HT1080 (cell line): ENCODE measurements at regions not wholly inside any gene's neighbourhood (a gene's known extent, or its start where the extent isn't known, plus 50 kb on each side); places are given as distances from the start of the nearest gene placed in this dataset.
"Not testable (repeated sequence)": the region's sequence is repeated elsewhere in the genome, so short reads cannot be mapped to it uniquely, and the experiment has no call there.

Source experiments
- DNase-seq: peaks from one replicate; pipeline ENCODE4 v3.0.0-alpha.2; 2015; ENCODE audit warnings: low read depth

DNA sequence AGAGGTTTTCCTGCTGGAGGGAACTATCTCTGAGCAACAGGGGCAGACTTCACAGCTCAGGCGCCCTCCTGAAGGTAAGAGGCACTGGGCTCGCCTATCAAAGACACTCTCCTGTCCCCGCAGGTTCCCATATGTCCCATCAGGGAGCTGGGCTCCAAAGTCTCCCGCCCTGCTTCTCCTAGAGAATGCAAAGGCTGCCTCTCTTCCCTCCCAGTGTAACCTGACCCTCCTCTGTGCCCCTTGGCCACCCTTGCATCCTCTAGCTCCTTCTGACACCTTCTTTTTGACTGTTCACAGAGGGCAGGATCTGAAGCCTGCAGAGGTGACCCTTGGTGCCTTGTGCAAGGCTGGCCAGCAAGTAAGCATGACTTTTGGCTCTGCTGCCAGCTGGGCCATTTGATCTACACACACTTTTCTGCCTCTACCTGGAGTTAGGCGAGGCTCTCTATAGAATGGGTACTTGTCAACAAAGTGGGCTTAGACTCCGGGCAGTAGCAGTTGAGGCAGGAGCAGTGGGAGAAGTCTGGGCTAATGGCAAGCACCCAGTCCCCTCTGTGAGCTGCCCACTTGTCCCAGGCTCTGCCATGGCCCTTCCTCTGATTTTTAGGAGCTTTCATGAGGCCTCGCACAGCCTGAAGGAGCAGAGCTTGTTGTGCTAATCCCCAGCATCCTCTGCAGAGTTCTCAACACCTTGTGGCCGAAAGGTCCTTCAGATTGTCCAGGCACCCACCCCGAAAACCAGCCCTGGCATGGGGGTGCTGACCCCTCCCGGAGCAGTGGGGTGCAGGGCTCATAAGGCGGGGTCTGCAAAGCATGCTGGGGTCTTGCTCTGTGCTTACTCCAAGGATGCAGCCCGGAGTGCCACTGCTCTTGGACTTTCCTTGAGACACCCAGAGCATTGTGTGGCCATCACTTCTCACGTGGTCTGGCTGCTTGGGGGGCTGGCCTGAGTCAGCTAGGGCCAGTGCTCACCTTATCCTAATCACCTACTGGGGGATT is 122.9 kb downstream of the METRNL start:
- DNase-seq: no peak

DNA sequence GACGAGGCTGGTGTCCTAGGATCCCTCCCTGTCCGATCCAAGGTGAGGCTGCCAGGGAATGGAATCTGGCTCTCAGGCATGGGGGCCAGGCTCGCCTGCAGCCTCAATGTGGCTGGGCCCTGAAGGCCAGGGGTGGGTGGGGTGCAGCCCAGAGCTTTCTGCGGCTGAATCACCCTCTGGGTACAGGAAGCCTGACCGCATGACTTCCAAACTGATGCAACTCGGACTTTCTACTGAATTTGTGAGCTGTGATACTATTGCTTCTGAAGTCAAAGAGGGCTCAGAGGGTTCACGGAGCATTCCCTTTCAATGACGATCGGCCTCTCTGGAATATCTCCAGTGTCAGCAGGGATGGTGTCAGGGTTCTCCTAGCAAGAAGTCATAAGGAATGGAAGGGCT is 123.7 kb downstream of the METRNL start:
- peak; percentile 80 for DNase-seq

DNA sequence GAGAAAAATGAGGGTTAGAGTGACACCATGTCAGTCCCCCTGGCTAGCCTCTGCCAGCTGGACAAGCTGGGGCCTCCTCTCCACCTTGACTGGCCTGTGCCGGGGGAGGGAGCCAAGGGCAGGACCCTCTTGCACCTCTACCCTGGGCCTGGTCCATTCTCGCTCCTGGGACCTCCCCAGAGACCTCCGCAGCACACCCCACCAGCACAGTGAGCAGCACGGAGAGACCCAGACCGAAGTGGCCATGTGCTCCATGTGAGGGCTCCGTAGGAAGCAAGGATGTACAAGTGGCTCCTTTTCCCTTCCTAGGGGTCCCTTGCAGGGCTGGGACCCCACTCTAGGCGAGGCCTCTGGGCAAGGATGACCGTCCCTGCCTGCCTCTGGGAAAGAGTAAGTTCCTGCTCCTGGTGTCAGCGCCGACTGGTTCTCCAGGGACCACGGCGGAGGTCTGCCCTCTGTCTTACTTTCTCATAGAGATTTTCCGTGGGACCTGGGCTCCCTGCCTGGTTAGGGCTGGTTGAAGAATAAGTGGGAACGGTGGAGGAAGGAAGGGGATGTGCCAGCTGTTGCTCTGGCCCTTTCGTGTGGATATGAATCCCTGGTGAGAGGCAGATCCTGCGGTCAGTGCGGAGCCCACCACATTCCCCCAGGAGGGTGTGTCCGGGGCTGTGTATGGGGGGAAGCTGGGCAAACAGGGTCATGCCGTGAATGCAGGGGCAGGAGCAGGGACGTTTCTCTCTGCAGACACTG is 124.2 kb downstream of the METRNL start:
- DNase-seq: no peak

DNA sequence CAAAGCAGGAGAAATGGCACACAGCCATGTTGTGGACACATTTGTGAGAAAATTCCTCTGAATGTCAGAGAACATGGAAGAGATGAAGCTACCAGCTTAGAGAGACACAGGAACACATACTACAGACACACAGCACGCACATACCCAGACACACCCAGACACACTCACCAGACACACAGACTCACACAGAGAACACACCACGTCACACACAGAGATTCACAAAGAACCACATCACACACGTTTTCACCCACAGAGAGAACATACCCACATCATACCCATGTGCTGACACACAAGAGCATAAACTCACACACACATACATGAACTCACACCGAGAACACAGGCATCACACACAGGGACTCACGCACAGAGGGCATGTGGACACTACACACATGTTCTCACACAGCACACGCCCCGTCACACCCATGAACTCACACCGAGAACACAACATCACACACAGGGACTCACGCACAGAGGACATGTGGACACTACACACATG is 124.9 kb downstream of the METRNL start:
- DNase-seq: no peak

DNA sequence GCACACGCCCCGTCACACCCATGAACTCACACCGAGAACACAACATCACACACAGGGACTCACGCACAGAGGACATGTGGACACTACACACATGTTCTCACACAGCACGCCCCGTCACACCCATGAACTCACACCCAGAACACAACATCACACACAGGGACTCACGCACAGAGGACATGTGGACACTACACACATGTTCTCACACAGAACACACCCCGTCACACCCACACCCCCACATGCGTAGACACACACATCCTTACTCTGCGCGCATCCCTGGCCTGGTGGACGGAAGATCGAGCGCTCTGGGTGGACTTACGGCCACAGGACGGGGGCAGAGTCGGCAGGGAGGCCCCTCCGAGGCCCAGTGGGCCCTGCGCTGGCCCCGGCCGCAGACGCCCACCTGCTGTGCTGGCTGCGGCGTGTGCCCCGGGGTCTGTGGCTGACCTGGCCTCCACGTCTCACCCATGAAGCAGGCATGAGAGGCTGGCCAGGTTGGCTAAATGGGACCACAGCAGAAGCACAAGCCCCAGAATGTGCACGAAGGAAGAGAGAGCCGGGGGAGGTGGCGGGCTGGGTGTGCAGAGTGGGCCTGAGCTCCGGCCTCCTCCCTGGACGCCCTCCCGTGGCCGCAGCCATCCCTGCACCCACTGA is 125.5 kb downstream of the METRNL start:
- not testable (repeated sequence) for DNase-seq

DNA sequence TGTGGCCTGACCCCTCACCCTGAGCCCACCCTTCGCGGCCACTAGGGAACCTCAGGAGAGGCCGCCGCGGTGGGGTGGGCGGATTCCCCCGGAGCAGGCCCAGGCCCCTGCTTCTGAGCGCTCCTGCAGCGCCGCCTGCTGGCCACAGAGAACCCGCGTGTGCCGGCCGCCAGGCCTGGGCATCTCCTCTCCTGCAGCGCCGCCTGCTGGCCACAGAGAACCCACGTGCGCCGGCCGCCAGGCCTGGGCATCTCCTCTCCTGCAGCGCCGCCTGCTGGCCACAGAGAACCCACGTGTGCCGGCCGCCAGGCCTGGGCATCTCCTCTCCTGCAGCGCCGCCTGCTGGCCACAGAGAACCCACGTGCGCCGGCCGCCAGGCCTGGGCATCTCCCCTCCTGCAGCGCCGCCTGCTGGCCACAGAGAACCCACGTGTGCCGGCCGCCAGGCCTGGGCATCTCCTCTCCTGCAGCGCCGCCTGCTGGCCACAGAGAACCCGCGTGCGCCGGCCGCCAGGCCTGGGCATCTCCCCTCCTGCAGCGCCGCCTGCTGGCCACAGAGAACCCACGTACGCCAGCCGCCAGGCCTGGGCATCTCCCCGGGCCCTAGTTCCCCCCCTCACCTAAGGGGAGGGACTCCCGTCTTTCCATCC is 126.1 kb downstream of the METRNL start:
- DNase-seq: not testable (repeated sequence)

DNA sequence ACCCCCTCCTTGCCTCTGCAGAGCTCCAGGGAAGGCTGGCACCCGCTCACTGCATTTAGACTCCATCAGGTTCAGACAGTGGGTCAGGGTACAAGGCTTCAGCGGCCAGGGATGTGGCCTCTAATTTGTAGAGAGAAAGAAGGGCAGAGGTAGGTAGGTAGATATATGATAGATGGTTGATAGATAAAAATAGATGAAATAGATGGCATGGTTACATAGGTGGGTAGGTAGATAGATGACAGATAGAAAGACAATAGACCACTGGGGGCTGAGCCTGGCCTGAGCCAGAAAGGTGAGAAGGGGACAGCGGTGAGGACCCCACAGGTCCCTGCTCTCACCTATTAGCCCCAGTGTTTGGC is 126.6 kb downstream of the METRNL start:
- DNase-seq: not testable (repeated sequence)

DNA sequence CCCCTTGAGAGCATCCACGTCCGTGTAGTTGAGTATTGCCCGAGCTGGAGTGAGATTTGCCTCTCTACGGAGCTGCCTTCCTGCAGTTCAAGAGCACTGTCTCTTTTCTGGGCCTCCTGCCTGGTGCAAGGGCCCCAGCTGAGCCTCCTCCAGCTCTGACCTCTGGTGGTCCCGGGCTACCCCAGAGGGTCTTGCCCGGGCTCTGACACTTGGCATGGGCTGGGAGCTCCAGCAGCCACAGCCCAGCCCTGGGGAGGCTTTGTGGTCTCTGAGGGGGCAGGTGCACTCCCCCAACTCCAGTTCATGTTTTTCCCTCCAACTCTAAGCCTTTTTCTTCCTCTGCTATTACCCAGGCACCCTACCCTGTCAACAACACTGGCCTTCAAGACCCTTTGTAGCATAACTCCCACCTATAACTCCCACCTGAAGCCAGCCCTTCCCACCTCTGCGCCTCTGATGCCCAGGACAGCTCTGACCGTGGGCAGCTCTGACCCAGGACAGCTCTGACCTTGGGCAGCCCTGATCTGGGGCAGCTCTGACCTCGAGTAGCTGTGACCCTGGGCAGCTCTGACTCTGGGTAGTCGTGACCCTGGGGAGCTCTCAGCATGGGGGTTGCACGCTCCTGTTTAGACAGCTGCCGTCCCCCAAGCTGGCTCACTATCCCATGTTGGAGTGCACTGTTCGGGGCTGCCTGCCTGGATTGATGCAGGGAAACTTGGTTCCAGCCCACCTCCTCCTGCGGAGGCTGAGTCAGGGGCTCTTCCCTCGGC is 127.6 kb downstream of the METRNL start:
- not testable (repeated sequence) for DNase-seq

DNA sequence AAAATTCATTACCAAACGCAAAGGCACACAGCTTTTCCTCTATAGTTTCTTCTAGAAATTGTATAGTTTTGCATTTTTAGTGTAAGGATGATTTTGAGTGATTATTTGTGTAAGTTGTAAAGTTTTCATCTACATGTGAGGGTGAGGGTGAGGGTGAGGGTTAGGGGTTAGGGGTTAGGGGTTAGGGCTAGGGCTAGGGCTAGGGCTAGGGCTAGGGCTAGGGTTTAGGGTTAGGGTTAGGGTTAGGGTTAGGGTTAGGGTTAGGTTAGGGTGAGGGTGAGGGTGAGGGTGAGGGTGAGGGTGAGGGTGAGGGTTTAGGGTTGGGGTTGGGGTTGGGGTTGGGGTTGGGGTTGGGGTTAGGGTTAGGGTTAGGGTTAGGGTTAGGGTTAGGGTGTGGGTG is 167.6 kb downstream of the METRNL start:
- DNase-seq: not testable (repeated sequence)
